ENCODE measurements at regions not wholly inside any gene's neighbourhood (a gene's known extent, or its start where the extent isn't known, plus 50 kb on each side); places are given as distances from the start of the nearest gene placed in this dataset.

DNA sequence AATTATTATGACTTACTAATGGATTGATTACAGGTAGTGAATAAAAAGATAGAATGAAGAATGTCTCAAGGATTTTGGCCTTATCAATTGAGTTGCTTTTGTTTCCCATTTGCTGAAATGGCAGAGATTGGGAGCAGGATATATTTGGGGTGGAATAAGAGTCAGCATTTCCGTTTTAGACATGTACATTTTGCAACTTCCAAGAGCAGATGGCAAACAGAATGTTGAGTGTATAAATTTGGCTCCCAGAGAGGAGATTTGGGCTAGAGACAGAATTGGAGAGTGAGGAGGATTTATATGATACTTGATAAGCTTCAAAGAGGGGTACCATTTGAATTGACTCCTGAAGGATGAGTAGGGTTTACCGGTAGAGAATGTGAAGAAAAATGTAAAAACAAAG lies 437.9 kb upstream of the PAPPA start:
- no peak for TF ChIP-seq CTCF (IDR thresholded peaks at IDR 0.05; ENCODE audit: control insufficient read depth, insufficient read depth, low read depth, low read length, missing control alignments)

GRCh38 chr9:115717298-115717697 lies 436.3 kb upstream of the PAPPA start:
- DNase-seq (ENCODE audit: low read depth), result no peak
- H3K4me3 ChIP-seq (ENCODE audit: control insufficient read depth, low read depth, low read length), result no peak overlapping the region
- no peak for TF ChIP-seq CTCF (IDR thresholded peaks at IDR 0.05; ENCODE audit: control insufficient read depth, insufficient read depth, low read depth, low read length, missing control alignments)

More for the DNA sequence above, 437.9 kb upstream of the PAPPA start:
- no peak overlapping the region for H3K4me3 ChIP-seq (ENCODE audit: control insufficient read depth, low read depth, low read length)
- no peak for DNase-seq (ENCODE audit: low read depth)

DNA sequence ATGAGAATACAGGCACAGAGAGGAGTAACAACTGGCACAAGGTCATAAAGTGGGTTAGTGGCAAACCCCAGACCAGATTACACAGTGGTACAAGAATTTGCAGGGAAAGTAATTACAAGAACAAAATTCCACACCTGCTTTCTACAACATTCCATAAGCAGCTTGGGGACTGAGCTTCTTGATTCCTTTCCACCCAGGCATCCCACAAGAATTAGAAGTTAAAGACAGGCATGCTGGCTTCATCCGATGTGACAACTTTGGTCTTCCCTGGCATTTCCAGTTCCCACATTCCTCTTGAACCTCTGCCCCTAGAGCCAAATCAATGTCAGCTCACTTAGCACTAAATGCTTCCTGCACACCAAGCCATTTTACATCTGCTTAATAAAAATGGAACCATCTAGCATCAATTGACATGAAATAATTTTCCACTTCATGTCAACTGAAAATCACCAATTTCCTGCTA lies 435.8 kb upstream of the PAPPA start:
- TF ChIP-seq CTCF (IDR thresholded peaks at IDR 0.05; ENCODE audit: control insufficient read depth, insufficient read depth, low read depth, low read length, missing control alignments), result no peak
- H3K4me3 ChIP-seq (ENCODE audit: control insufficient read depth, low read depth, low read length), result no peak overlapping the region
- DNase-seq (ENCODE audit: low read depth), result peak; percentile 37

DNA sequence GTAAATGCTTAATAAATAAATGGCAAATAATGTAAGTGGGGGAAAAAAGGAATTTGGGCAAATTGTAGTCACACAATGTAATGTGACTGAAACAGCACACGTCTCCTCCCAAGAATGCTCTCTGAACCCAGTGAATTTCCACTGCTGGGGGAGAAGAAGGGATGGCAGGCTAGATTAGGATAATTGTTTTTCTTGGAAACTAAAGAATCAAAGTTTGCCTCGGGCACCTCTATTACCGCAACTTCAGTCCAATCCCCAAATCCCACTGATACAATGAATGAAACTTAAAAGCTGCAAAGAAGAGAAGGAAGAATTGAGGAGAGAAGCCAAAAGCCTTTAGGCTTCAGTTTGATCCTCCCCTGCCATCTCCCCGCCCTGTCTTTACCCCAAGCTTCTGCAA lies 423.2 kb upstream of the PAPPA start:
- no peak overlapping the region for H3K4me3 ChIP-seq (ENCODE audit: control insufficient read depth, low read depth, low read length)
- no peak for TF ChIP-seq CTCF (IDR thresholded peaks at IDR 0.05; ENCODE audit: control insufficient read depth, insufficient read depth, low read depth, low read length, missing control alignments)
- no peak for DNase-seq (ENCODE audit: low read depth)

DNA sequence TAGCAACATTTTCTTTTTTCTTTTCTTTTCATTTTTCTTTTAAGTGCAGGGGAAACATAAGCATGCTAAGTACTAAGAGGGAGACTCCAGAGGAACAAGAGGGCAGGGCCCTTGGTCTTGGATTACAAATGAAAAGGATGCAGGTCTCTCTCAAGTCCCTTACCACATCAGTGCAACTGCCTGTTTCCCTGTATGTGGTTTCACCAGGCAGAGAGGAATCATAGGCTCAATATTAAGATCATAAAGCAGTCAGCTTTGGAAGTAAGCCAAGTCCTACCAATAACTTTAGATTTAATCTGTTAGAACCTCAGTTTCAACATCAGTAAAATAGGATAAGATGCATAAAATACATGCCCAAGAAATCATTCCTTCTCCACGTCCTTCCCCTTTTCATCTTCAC lies 422.7 kb upstream of the PAPPA start:
- TF ChIP-seq CTCF (IDR thresholded peaks at IDR 0.05; ENCODE audit: control insufficient read depth, insufficient read depth, low read depth, low read length, missing control alignments), result no peak
- H3K4me3 ChIP-seq (ENCODE audit: control insufficient read depth, low read depth, low read length), result no peak overlapping the region
- no peak for DNase-seq (ENCODE audit: low read depth)

DNA sequence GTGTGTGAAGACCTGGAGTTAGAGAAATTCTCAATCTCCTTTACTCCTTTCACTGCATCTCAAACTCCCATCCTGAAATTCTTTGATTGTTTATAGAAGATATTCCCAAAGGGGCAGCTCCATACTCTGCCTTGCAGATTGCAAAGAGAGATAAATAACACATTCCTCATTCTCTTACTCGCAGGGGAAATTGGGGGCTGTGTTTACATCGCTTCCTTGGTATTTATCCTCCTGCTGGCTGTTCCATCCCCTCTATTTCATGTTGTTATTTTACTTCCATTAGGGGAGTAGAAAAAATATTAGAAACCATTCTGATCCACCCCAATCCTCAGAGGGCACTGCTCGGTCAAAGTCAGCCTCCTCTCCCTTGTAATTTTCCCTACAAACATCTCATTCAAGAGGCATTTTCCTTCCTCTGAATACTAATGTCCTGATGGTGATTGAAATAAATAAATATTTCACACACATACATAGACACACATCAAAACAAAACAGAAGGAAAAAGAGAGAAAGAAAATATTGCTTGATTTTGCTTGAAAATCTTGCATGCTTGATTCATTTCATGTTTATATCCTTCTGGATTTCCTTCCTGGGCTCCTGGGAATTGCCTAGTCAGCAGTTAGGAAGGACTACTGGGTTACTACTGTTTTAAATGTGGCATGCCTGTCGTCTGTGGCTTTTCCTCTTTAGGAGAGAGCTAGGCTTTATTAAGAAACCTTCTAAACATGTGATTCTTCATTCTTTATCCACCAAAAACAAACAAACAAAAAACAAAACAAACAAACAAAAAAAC lies 420.1 kb upstream of the PAPPA start:
- no peak for TF ChIP-seq CTCF (IDR thresholded peaks at IDR 0.05; ENCODE audit: control insufficient read depth, insufficient read depth, low read depth, low read length, missing control alignments)
- DNase-seq (ENCODE audit: low read depth), result no peak
- H3K4me3 ChIP-seq (ENCODE audit: control insufficient read depth, low read depth, low read length), result no peak overlapping the region

All from AG09309 (cell line).